ENCODE measurements at regions not wholly inside any gene's neighbourhood (a gene's known extent, or its start where the extent isn't known, plus 50 kb on each side); places are given as distances from the start of the nearest gene placed in this dataset.

- intact Hi-C loops (cut with DNase I; ENCODE audit: low total_unique reads): no loop called here
- H3K27ac ChIP-seq: no peak overlapping the region
- H3K4me3 ChIP-seq: no peak overlapping the region
- WGBS, 5 donors: 46 to 71% (median 56%) methylated on average over 2 of the region's 2 CpGs
- TF ChIP-seq POLR2A (IDR thresholded peaks at IDR 0.05) (no peak), CTCF (IDR thresholded peaks at IDR 0.05) (no peak), EP300 (IDR thresholded peaks at IDR 0.05) (no peak), POLR2AphosphoS5 (IDR thresholded peaks at IDR 0.05) (no peak)
- no peaks in the 10 kb centered on the region for H3K9me3 ChIP-seq
- H3K4me1 ChIP-seq: peaks cover 0 to 14% (median 5%) of the 10 kb centered on the region in 4 donors
- H3K36me3 ChIP-seq: no peaks in the 10 kb centered on the region
- DNase-seq: no peak
- no peaks in the 10 kb centered on the region for H3K27me3 ChIP-seq
Measured at GRCh38 chr15:70416829-70417228, 319.1 kb upstream of the TLE3 start.

GRCh38 chr15:70415398-70415797 lies 317.7 kb upstream of the TLE3 start:
- Histone ChIP-seq H3K4me1 (peaks cover 0 to 3% (median under 1%) of the 10 kb centered on the region in 4 donors), H3K9me3 (no peaks in the 10 kb centered on the region), H3K36me3 (no peaks in the 10 kb centered on the region), H3K27me3 (no peaks in the 10 kb centered on the region), H3K4me3 (no peak overlapping the region), H3K27ac (no peak overlapping the region)
- TF ChIP-seq POLR2AphosphoS5 (IDR thresholded peaks at IDR 0.05): no peak
- no peak for TF ChIP-seq CTCF (IDR thresholded peaks at IDR 0.05)
- TF ChIP-seq EP300 (IDR thresholded peaks at IDR 0.05): no peak
- no peak for TF ChIP-seq POLR2A (IDR thresholded peaks at IDR 0.05)
- DNase-seq: peak in 1 of 2 donors; percentile 33
- 72 to 95% (median 91%) methylated on average over 17 to 18 of the region's 18 CpGs for WGBS, 5 donors
- intact Hi-C loops (cut with DNase I; ENCODE audit: low total_unique reads): no loop called here

GRCh38 chr15:70414626-70415025 lies 316.9 kb upstream of the TLE3 start:
- 86 to 94% (median 91%) methylated on average over 5 of the region's 5 CpGs for WGBS, 5 donors
- intact Hi-C loops (cut with DNase I; ENCODE audit: low total_unique reads): no loop called here
- TF ChIP-seq POLR2A (IDR thresholded peaks at IDR 0.05): no peak
- no peak for TF ChIP-seq CTCF (IDR thresholded peaks at IDR 0.05)
- no peak for TF ChIP-seq POLR2AphosphoS5 (IDR thresholded peaks at IDR 0.05)
- TF ChIP-seq EP300 (IDR thresholded peaks at IDR 0.05): no peak
- H3K4me1 ChIP-seq: no peaks in the 10 kb centered on the region
- no peak overlapping the region for H3K4me3 ChIP-seq
- H3K9me3 ChIP-seq: no peaks in the 10 kb centered on the region
- H3K36me3 ChIP-seq: no peaks in the 10 kb centered on the region
- H3K27me3 ChIP-seq: no peaks in the 10 kb centered on the region
- no peak for DNase-seq
- H3K27ac ChIP-seq: no peak overlapping the region

GRCh38 chr15:70412794-70413193 lies 315.1 kb upstream of the TLE3 start:
- Histone ChIP-seq H3K9me3 (peaks cover 0 to 9% (median 3%) of the 10 kb centered on the region in 4 donors), H3K4me1 (no peaks in the 10 kb centered on the region), H3K27ac (no peak overlapping the region), H3K27me3 (no peaks in the 10 kb centered on the region), H3K36me3 (no peaks in the 10 kb centered on the region), H3K4me3 (no peak overlapping the region)
- TF ChIP-seq POLR2AphosphoS5 (IDR thresholded peaks at IDR 0.05) (peak in 1 of 3 donors; percentile 16), POLR2A (IDR thresholded peaks at IDR 0.05) (no peak)
- intact Hi-C loops (cut with DNase I; ENCODE audit: low total_unique reads): no loop called here
- no peak for DNase-seq

GRCh38 chr15:70411143-70411863 lies 313.6 kb upstream of the TLE3 start:
- Histone ChIP-seq H3K36me3 (no peaks in the 10 kb centered on the region), H3K27me3 (no peaks in the 10 kb centered on the region), H3K4me1 (no peaks in the 10 kb centered on the region), H3K9me3 (peaks cover 0 to 12% (median 3%) of the 10 kb centered on the region in 4 donors), H3K27ac (no peak overlapping the region), H3K4me3 (no peak overlapping the region)
- TF ChIP-seq POLR2AphosphoS5 (IDR thresholded peaks at IDR 0.05) (no peak), EP300 (IDR thresholded peaks at IDR 0.05) (no peak), POLR2A (IDR thresholded peaks at IDR 0.05) (no peak), CTCF (IDR thresholded peaks at IDR 0.05) (no peak)
- intact Hi-C loops (cut with DNase I; ENCODE audit: low total_unique reads): no loop called here
- DNase-seq: peak in 1 of 2 donors; percentile 28
- 49 to 73% (median 64%) methylated on average over 10 of the region's 10 CpGs for WGBS, 5 donors

All from stomach (tissue), 8 donors.